ENCODE measurements at regions not wholly inside any gene's neighbourhood (a gene's known extent, or its start where the extent isn't known, plus 50 kb on each side); places are given as distances from the start of the nearest gene placed in this dataset.
"Not testable (repeated sequence)": the region's sequence is repeated elsewhere in the genome, so short reads cannot be mapped to it uniquely, and the experiment has no call there.

DNA sequence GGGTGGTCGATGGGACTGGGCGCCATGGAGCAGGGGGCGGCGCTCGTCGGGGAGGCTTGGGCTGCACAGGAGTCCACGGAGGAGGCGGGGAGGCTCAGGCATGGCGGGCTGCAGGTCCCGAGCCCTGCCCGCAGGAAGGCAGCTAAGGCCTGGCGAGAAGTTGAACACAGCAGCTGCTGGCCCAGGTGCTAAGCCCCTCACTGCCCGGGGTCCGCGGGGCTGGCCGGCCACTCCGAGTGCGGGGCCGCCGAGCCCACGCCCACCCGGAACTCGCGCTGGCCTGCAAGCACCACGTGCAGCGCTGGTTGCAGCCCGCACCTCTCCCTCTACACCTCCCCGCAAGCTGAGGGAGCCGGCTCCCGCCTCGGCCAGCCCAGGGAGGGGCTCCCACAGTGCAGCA, 230.6 kb upstream of the C16orf82 start:
- H3K4me3 ChIP-seq (ENCODE audit: low read length); H3K9me3 ChIP-seq (ENCODE audit: control insufficient read depth, low read length); intact Hi-C loops (cut with DNase I); H3K4me1 ChIP-seq (ENCODE audit: control insufficient read depth, insufficient read depth, low read length); H3K27me3 ChIP-seq (ENCODE audit: control insufficient read depth, insufficient read depth); DNase-seq; H3K27ac ChIP-seq (ENCODE audit: low read length); ATAC-seq: not testable (repeated sequence)
- 96% methylated on average over 31 of the region's 31 CpGs for WGBS

DNA sequence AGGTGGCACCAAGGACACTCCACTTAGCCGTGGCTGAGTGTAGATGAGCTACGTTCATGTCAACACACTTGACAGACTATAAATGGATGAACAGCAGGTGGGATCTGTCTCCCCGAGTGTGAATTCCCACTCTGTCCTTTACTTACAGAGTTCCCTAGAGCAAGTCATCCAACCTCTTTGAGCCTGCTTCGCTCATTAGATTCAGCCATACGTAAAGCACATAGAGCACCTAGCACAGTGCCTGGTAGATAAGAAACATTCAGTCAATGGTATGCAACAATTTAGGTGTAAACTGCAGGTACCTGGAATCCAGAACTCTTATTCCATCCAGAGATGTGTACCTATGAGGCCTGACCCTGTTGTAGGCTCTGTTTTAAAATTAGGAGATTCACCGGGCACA, 227.8 kb upstream of the C16orf82 start:
- DNase-seq, result no peak
- Histone ChIP-seq H3K27me3 (ENCODE audit: control insufficient read depth, insufficient read depth) (no peaks in the 10 kb centered on the region), H3K4me3 (ENCODE audit: low read length) (no peak overlapping the region), H3K27ac (ENCODE audit: low read length) (no peak overlapping the region), H3K9me3 (ENCODE audit: control insufficient read depth, low read length) (no peaks in the 10 kb centered on the region), H3K4me1 (ENCODE audit: control insufficient read depth, insufficient read depth, low read length) (no peaks in the 10 kb centered on the region)
- intact Hi-C loops (cut with DNase I), result no loop called here
- ATAC-seq, result no peak
- WGBS, result 77% methylated on average over 6 of the region's 6 CpGs

DNA sequence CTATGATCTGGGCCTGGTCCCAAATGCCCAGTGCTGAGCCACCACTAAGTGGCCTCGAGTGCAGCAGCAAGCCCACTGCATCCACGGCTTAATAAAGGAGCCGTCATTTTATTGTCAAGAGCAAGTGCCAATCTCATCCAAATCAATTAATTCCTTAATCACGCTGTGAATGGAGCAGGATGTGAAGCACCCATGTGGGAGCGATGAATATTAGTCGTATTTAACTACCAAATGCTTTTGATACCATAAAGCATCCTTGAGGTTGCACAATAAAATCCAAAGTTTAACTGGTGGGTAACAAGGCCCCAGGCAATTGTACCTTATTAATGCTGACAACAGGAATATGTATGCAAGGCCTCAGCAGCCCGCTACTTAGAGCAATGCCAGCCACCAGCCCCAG, 226.0 kb upstream of the C16orf82 start:
- H3K9me3 ChIP-seq (ENCODE audit: control insufficient read depth, low read length), result no peaks in the 10 kb centered on the region
- no peaks in the 10 kb centered on the region for H3K27me3 ChIP-seq (ENCODE audit: control insufficient read depth, insufficient read depth)
- WGBS, result 86% methylated on average over 7 of the region's 7 CpGs
- H3K4me1 ChIP-seq (ENCODE audit: control insufficient read depth, insufficient read depth, low read length), result no peaks in the 10 kb centered on the region
- ATAC-seq (no peak), DNase-seq (no peak)
- intact Hi-C loops (cut with DNase I), result no loop called here
- no peak overlapping the region for H3K4me3 ChIP-seq (ENCODE audit: low read length)
- H3K27ac ChIP-seq (ENCODE audit: low read length), result no peak overlapping the region

DNA sequence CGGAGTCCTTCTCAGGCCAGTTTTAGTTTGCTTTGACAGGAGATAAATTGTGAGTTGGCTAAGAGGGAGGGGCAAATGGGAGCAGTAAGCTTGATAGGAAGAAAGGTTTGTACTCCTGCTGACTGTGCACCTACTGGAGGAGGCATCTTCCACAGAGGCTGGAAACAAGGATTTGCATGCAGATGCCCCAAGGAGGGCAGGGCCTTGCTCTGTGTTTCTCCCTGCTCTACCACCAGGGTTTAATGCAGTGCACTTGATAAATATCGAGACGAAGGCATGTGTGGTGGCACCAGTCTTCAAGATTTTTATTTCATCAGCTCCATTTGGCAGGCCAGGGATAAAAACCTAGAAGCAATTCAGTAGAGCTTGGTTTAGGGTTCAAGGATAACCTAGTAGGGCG, 210.5 kb upstream of the C16orf82 start:
- no peaks in the 10 kb centered on the region for H3K27me3 ChIP-seq (ENCODE audit: control insufficient read depth, insufficient read depth)
- DNase-seq (no peak), ATAC-seq (no peak)
- no peak overlapping the region for H3K27ac ChIP-seq (ENCODE audit: low read length)
- H3K4me3 ChIP-seq (ENCODE audit: low read length), result no peak overlapping the region
- 68% methylated on average over 4 of the region's 4 CpGs for WGBS
- H3K4me1 ChIP-seq (ENCODE audit: control insufficient read depth, insufficient read depth, low read length), result no peaks in the 10 kb centered on the region
- intact Hi-C loops (cut with DNase I), result no loop called here
- no peaks in the 10 kb centered on the region for H3K9me3 ChIP-seq (ENCODE audit: control insufficient read depth, low read length)

DNA sequence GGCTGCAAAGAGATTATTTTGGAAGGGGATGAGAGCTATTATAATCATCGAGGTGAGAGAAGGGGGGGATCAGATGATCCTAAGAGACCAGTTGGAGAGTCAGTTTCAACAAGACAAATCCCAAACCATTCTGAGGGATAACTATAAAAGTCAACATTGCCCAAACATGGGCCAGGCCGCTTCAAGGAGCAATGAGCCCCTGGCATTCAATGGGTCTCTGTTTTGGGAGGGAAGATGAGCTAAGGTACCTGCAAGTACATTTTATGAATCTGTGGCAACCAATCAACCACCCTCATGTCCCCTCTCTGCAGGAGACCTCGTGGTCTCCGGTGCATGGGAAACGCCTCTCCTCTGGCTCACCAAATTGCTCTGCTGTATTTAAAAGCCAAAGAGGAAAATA, 209.9 kb upstream of the C16orf82 start:
- WGBS, result 78% methylated on average over 5 of the region's 5 CpGs
- intact Hi-C loops (cut with DNase I), result no loop called here
- Histone ChIP-seq H3K4me1 (ENCODE audit: control insufficient read depth, insufficient read depth, low read length) (no peaks in the 10 kb centered on the region), H3K27me3 (ENCODE audit: control insufficient read depth, insufficient read depth) (no peaks in the 10 kb centered on the region), H3K27ac (ENCODE audit: low read length) (no peak overlapping the region), H3K9me3 (ENCODE audit: control insufficient read depth, low read length) (no peaks in the 10 kb centered on the region), H3K4me3 (ENCODE audit: low read length) (no peak overlapping the region)
- ATAC-seq (no peak), DNase-seq (no peak)

DNA sequence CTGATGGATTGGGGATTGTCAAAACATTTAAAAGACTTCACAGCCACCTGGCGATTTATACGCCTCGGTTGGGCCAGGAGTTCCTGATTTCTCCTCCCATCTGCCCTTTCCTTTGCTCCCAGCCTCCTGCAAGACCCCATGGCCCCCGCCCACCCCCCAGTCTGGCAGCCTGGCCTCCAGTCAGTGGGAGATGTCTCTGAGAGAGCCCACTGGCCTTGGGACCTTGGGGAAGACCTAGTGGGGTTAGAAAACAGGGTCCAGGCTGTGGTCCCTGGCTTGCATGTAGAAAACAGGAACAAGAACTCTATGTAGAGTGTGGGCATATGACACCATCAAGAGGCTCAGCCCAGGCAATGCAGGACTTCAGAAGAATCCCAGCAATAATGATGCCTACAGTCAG, 209.4 kb upstream of the C16orf82 start:
- H3K27ac ChIP-seq (ENCODE audit: low read length), result no peak overlapping the region
- ATAC-seq, result no peak
- DNase-seq, result no peak
- no peaks in the 10 kb centered on the region for H3K27me3 ChIP-seq (ENCODE audit: control insufficient read depth, insufficient read depth)
- no peak overlapping the region for H3K4me3 ChIP-seq (ENCODE audit: low read length)
- WGBS, result 74% methylated on average over 4 of the region's 4 CpGs
- H3K9me3 ChIP-seq (ENCODE audit: control insufficient read depth, low read length), result no peaks in the 10 kb centered on the region
- intact Hi-C loops (cut with DNase I), result no loop called here
- no peaks in the 10 kb centered on the region for H3K4me1 ChIP-seq (ENCODE audit: control insufficient read depth, insufficient read depth, low read length)

DNA sequence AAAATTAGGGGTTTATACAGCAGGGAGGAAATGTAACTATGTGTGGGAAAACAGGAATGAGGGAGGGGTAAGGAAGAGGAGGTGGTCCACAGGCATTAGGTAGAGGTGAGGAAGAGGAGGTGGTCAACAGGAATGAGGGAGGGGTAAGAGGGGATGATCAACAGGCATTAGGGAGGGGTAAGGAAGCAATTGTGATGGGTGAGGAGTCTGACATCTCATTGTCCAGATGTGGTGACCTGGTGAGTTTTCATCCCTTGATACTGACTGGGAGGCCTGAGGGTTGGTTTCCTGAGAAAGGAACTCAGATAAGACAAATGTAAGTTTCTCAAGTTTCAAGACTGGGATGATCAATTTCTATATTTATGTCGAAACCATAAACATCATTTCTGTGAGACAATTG, 206.2 kb upstream of the C16orf82 start:
- intact Hi-C loops (cut with DNase I), result loop anchor here in 1 of 4 donors (10.0 kb wide), 1 partner anchor 76 kb away; no protein-coding TSS in a partner anchor
- ATAC-seq, result no peak
- no peak overlapping the region for H3K4me3 ChIP-seq (ENCODE audit: low read length)
- no peak for DNase-seq
- no peaks in the 10 kb centered on the region for H3K9me3 ChIP-seq (ENCODE audit: control insufficient read depth, low read length)
- H3K27ac ChIP-seq (ENCODE audit: low read length), result no peak overlapping the region
- 92% methylated on average over 1 of the region's 1 CpG for WGBS
- no peaks in the 10 kb centered on the region for H3K4me1 ChIP-seq (ENCODE audit: control insufficient read depth, insufficient read depth, low read length)
- H3K27me3 ChIP-seq (ENCODE audit: control insufficient read depth, insufficient read depth), result no peaks in the 10 kb centered on the region

DNA sequence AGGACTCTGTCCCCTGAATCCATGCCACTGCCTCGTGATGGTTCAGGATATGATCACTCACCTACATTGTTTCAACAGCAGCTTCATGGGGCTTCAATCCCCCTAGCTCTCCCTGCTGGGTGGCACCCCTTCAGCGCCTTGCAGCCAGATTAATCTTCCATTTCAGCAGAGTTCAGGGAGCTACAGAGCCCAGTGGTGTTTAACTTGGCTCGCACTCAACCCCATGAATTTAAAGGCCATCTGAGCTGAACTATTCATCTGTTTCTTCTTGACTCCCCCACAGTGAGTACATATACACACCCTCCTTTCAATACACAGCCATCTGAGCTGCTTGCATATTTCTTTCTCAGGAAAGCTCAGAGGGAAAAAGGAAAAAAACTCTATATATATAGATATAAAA, 202.8 kb upstream of the C16orf82 start:
- H3K4me3 ChIP-seq (ENCODE audit: low read length), result no peak overlapping the region
- H3K4me1 ChIP-seq (ENCODE audit: control insufficient read depth, insufficient read depth, low read length), result no peaks in the 10 kb centered on the region
- no peak overlapping the region for H3K27ac ChIP-seq (ENCODE audit: low read length)
- ATAC-seq (no peak), DNase-seq (no peak)
- intact Hi-C loops (cut with DNase I), result loop anchor here in 1 of 4 donors (10.0 kb wide), 1 partner anchor 79 kb away; no protein-coding TSS in a partner anchor
- no peaks in the 10 kb centered on the region for H3K9me3 ChIP-seq (ENCODE audit: control insufficient read depth, low read length)
- WGBS, result 43% methylated on average over 3 of the region's 3 CpGs
- H3K27me3 ChIP-seq (ENCODE audit: control insufficient read depth, insufficient read depth), result no peaks in the 10 kb centered on the region

DNA sequence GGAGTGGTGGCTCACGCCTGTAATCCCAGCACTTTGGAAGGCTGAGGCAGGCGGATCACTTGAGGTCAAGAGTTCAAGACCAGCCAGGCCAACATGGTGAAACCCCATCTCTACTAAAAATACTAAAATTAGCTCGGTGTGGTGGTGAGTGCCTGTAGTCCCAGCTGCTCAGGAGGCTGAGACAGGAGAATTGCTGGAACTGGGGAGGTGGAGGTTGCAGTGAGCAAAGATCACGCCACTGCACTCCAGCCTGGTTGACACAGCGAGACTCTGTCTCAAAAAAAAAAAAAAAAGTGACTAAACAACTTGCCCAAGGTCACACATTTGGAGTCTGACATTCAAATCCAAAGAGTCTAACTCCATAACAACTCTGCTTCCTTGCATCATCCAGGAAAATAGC, 192.4 kb upstream of the C16orf82 start:
- DNase-seq, ATAC-seq: not testable (repeated sequence)
- 70% methylated on average over 5 of the region's 5 CpGs for WGBS

DNA sequence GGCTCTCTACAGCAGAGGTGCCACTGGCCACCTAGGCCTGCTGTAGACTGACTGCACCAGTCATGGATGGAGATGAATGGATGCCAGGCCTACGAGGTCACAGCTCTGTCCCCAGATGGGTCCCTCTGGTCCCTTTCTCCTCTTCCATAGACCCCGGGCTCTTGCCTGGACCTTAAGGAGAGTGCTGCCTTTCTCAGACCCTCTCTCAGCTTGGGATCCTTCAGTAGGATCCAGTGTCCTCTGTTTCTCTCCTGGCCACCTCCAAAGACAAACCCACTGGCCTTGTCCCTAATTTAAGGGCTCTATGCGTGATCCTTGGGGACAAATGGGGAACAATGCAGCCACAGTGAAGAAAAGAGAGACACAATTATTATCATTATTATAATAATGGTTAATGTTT, 189.3 kb upstream of the C16orf82 start:
- H3K27me3 ChIP-seq (ENCODE audit: control insufficient read depth, insufficient read depth), result no peaks in the 10 kb centered on the region
- ATAC-seq (no peak), DNase-seq (no peak)
- H3K4me1 ChIP-seq (ENCODE audit: control insufficient read depth, insufficient read depth, low read length), result no peaks in the 10 kb centered on the region
- WGBS, result 81% methylated on average over 3 of the region's 3 CpGs
- no peak overlapping the region for H3K4me3 ChIP-seq (ENCODE audit: low read length)
- no peak overlapping the region for H3K27ac ChIP-seq (ENCODE audit: low read length)
- intact Hi-C loops (cut with DNase I), result no loop called here
- H3K9me3 ChIP-seq (ENCODE audit: control insufficient read depth, low read length), result peaks cover 2% of the 10 kb centered on the region

More for the DNA sequence above, 192.4 kb upstream of the C16orf82 start:
- H3K4me3 ChIP-seq (ENCODE audit: low read length); H3K4me1 ChIP-seq (ENCODE audit: control insufficient read depth, insufficient read depth, low read length); H3K27me3 ChIP-seq (ENCODE audit: control insufficient read depth, insufficient read depth); intact Hi-C loops (cut with DNase I); H3K27ac ChIP-seq (ENCODE audit: low read length); H3K9me3 ChIP-seq (ENCODE audit: control insufficient read depth, low read length): not testable (repeated sequence)

DNA sequence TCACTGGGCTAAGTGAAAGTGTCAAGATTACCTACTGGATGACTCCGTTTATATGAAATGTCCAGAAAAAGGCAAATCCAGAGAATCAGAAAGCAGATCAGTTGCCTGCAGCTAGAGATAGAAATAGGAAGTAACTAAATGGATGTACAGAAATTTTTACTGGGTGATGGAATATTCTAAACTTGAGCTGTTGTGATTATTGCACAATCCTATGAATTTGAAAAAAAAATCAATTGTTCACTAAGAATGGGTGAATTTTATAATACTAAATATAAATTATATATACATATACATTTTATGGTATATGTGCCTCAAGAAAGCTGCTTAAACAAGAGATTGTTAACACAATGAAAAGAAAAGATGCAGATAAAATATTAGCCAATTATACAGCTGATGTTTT, 181.1 kb upstream of the C16orf82 start:
- Histone ChIP-seq H3K27me3 (ENCODE audit: control insufficient read depth, insufficient read depth) (no peaks in the 10 kb centered on the region), H3K4me3 (ENCODE audit: low read length) (no peak overlapping the region), H3K9me3 (ENCODE audit: control insufficient read depth, low read length) (no peaks in the 10 kb centered on the region), H3K4me1 (ENCODE audit: control insufficient read depth, insufficient read depth, low read length) (no peaks in the 10 kb centered on the region), H3K27ac (ENCODE audit: low read length) (no peak overlapping the region)
- ATAC-seq, result no peak
- no peak for DNase-seq
- intact Hi-C loops (cut with DNase I), result no loop called here
- 72% methylated on average over 1 of the region's 1 CpG for WGBS

DNA sequence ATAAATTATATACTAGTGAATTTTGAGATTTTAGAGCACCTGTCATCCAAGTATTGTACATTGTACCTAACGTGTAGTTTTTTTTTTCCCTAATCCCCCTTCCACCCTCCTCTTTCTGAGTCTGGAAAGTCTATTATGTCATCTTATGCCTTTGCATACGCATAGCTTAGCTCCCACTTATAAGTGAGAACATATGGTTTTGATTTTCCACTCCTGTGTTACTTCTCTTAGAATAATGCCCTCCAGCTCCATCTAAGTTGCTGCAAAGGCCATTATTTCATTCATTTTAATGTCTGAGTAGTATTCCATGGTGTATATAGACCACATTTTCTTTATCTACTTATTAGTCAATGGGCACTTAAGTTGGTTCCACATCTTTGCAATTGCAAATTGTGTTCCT, 177.0 kb upstream of the C16orf82 start:
- H3K9me3 ChIP-seq (ENCODE audit: control insufficient read depth, low read length), result peaks cover 1% of the 10 kb centered on the region
- no peaks in the 10 kb centered on the region for H3K4me1 ChIP-seq (ENCODE audit: control insufficient read depth, insufficient read depth, low read length)
- no peaks in the 10 kb centered on the region for H3K27me3 ChIP-seq (ENCODE audit: control insufficient read depth, insufficient read depth)
- no peak for ATAC-seq
- intact Hi-C loops (cut with DNase I), result no loop called here
- no peak overlapping the region for H3K4me3 ChIP-seq (ENCODE audit: low read length)
- no peak for DNase-seq
- 48% methylated on average over 2 of the region's 2 CpGs for WGBS
- H3K27ac ChIP-seq (ENCODE audit: low read length), result no peak overlapping the region
